RWPE2 (cell line): ENCODE measurements at regions not wholly inside any gene's neighbourhood (a gene's known extent, or its start where the extent isn't known, plus 50 kb on each side); places are given as distances from the start of the nearest gene placed in this dataset.

Source experiments
- ATAC-seq: fragments of 200-7000 bp; cut with Tn5 transposase; 3 replicates; pipeline ENCODE4 v1.9.1; 2021; ENCODE audit warnings: low read depth
- DNase-seq: peaks from one replicate; pipeline ENCODE4 v3.0.0-alpha.2; 2020; ENCODE audit warnings: low spot score
- H3K27ac ChIP-seq: fragments of 450-650 bp; 2 replicates; pipeline ENCODE4 v1.5.1; 2017; ENCODE audit warnings: mild to moderate bottlenecking; ENCODE audit not compliant: poor library complexity, severe bottlenecking
- H3K27me3 ChIP-seq: fragments of 250-450 bp; sonication (Bioruptor Pico); 2 replicates; pipeline ENCODE4 v1.5.1; 2021; ENCODE audit warnings: mild to moderate bottlenecking, moderate library complexity; ENCODE audit not compliant: insufficient read depth, poor library complexity, severe bottlenecking
- H3K36me3 ChIP-seq: fragments of 250-450 bp; sonication (Bioruptor Pico); 2 replicates; pipeline ENCODE4 v1.5.1; 2020; ENCODE audit warnings: low read depth, mild to moderate bottlenecking, moderate library complexity
- H3K4me1 ChIP-seq: fragments of 250-450 bp; sonication (Bioruptor Pico); 2 replicates; pipeline ENCODE4 v1.5.1; 2021; ENCODE audit warnings: mild to moderate bottlenecking, moderate library complexity; ENCODE audit not compliant: insufficient read depth, poor library complexity, severe bottlenecking
- H3K4me3 ChIP-seq: fragments of 250-450 bp; sonication (Bioruptor Pico); 2 replicates; pipeline ENCODE4 v1.5.1; 2021; ENCODE audit warnings: mild to moderate bottlenecking, moderate library complexity; ENCODE audit not compliant: severe bottlenecking
- H3K9me3 ChIP-seq: fragments of 250-450 bp; sonication (Bioruptor Pico); 2 replicates; pipeline ENCODE4 v1.5.1; 2021; ENCODE audit warnings: mild to moderate bottlenecking, moderate library complexity; ENCODE audit not compliant: severe bottlenecking
- TF ChIP-seq, protein P1 (sequence below): fragments of 450-650 bp; IDR thresholded peaks from one replicate; pipeline ENCODE4 v1.5.1; 2017; ENCODE audit warnings: mild to moderate bottlenecking, moderate library complexity; ENCODE audit not compliant: poor library complexity, severe bottlenecking

DNA sequence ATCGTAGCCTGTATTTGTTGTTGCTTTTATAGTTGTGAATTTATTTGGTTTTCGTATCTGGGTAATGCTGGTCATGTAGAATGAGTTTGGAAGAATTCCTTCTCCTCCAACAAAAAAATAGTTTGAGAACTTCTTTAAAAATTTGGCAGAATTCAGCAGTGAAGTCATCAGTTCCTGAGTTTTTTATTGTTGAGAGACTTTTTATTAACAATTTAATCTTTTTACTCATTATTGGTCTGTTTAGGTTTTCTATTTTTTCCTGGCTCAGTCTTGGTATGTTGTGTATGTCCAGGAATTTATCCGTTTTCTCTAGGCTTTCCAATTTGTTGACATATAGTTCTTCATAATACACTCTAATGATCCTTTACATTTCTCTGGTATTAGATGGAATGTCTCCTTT, 1613.3 kb upstream of the PIK3C3 start:
- no peak overlapping the region for H3K27ac ChIP-seq
- no peaks in the 10 kb centered on the region for H3K9me3 ChIP-seq
- no peaks in the 10 kb centered on the region for H3K4me1 ChIP-seq
- H3K36me3 ChIP-seq: no peaks in the 10 kb centered on the region
- no peak overlapping the region for H3K4me3 ChIP-seq
- DNase-seq: no peak
- TF ChIP-seq, protein P1, sequence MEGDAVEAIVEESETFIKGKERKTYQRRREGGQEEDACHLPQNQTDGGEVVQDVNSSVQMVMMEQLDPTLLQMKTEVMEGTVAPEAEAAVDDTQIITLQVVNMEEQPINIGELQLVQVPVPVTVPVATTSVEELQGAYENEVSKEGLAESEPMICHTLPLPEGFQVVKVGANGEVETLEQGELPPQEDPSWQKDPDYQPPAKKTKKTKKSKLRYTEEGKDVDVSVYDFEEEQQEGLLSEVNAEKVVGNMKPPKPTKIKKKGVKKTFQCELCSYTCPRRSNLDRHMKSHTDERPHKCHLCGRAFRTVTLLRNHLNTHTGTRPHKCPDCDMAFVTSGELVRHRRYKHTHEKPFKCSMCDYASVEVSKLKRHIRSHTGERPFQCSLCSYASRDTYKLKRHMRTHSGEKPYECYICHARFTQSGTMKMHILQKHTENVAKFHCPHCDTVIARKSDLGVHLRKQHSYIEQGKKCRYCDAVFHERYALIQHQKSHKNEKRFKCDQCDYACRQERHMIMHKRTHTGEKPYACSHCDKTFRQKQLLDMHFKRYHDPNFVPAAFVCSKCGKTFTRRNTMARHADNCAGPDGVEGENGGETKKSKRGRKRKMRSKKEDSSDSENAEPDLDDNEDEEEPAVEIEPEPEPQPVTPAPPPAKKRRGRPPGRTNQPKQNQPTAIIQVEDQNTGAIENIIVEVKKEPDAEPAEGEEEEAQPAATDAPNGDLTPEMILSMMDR: no peak
- no peak for ATAC-seq
- no peaks in the 10 kb centered on the region for H3K27me3 ChIP-seq

DNA sequence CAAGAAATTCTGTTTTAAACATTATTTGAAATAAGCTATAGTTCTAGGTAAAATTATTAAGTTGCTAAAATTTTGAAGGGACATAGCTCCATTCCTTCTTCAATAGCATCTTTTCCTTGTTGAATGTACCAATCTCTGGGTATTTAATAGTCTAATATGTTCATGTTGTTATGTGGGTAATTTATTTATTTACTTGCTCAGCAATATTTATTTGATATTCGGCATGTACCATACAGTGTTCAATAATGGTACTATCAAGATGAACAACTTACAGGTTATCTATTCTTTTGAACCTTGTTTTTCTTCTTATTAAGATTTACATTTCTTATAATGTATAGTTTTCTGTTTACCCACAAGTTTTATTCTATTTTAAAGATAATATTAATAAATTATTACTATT, 1616.8 kb upstream of the PIK3C3 start:
- no peak for DNase-seq
- TF ChIP-seq, protein P1: no peak
- Histone ChIP-seq H3K9me3 (no peaks in the 10 kb centered on the region), H3K36me3 (no peaks in the 10 kb centered on the region), H3K4me1 (no peaks in the 10 kb centered on the region), H3K27ac (no peak overlapping the region), H3K4me3 (no peak overlapping the region), H3K27me3 (no peaks in the 10 kb centered on the region)
- ATAC-seq: no peak

DNA sequence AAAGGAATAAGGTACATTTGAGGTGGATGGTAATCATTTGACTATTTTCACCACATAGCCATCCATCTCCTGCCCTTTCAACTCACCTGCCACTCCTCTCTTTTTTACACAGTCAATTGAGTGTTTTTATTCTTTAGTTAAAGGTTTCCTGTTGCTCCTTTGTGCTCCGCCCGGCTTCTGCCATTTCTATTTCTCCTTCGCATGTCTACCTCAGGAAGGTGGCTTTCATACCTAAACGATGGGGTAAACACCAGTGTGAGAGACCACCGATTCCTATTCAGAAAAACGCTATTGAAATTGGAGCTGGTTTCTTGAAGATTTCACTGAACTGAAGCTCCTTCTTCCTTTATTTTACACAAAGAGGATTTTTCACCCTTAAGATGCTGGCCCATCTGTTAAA, 1628.0 kb upstream of the PIK3C3 start:
- Histone ChIP-seq H3K4me3 (no peak overlapping the region), H3K4me1 (no peaks in the 10 kb centered on the region), H3K27me3 (no peaks in the 10 kb centered on the region)

DNA sequence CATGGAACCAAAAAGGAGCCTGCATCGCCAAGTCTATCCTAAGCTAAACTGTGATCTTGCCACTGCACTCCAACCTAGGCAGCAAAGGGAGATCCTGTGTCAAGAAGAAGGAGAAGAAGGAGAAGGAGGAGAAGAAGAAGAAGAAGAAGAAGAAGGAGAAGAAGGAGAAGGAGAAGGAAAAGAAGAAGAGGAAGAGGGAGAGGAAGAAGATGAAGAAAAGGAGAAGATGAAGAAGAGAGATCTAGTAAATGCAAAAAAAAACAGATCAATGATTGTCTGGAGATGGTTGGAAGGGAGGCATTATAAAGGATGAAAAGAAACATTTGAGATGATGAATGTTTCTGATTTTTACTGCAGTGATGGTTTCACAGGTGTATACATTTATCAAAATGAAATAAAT, 1629.0 kb upstream of the PIK3C3 start:
- no peak overlapping the region for H3K4me3 ChIP-seq
- no peaks in the 10 kb centered on the region for H3K9me3 ChIP-seq
- ATAC-seq (no peak), DNase-seq (no peak)
- no peak overlapping the region for H3K27ac ChIP-seq
- TF ChIP-seq, protein P1: no peak
- H3K36me3 ChIP-seq: no peaks in the 10 kb centered on the region
- no peaks in the 10 kb centered on the region for H3K4me1 ChIP-seq
- H3K27me3 ChIP-seq: no peaks in the 10 kb centered on the region

More for the DNA sequence above, 1628.0 kb upstream of the PIK3C3 start:
- ATAC-seq (no peak), DNase-seq (no peak)
- TF ChIP-seq, protein P1: no peak
- Histone ChIP-seq H3K36me3 (no peaks in the 10 kb centered on the region), H3K9me3 (peaks cover 3% of the 10 kb centered on the region), H3K27ac (no peak overlapping the region)

DNA sequence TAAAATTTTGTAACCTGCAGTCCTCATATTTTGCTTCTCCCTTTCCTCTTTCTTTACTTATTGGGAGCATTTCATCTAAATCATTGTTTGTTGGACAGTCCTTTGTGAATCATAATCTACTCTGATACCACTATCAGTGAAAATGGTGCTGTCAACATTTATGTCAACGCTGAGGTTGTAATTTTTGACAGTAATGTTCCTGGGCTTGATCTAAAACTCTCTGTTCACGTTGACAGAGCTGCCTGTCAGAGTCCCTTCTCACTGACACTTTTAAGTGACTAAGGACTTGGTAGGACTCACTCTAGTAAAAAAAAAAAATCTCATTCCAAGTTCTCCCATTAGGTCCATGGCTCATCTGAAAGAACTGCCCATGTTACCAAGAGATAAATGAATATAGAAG, 1640.8 kb upstream of the PIK3C3 start:
- Histone ChIP-seq H3K36me3 (no peaks in the 10 kb centered on the region), H3K4me1 (no peaks in the 10 kb centered on the region), H3K27ac (no peak overlapping the region), H3K9me3 (no peaks in the 10 kb centered on the region), H3K4me3 (no peak overlapping the region), H3K27me3 (no peaks in the 10 kb centered on the region)
- no peak for ATAC-seq
- DNase-seq: no peak
- TF ChIP-seq, protein P1: no peak
